Heart left ventricle (tissue), 13 donors: ENCODE measurements at regions not wholly inside any gene's neighbourhood (a gene's known extent, or its start where the extent isn't known, plus 50 kb on each side); places are given as distances from the start of the nearest gene placed in this dataset.

Source experiments
- POLR2A ChIP-seq, 2 donors: fragments of 450-650 bp; IDR thresholded peaks; one replicate each; pipeline ENCODE4 v1.6.1; 2017; ENCODE audit warnings: antibody characterized with exemption in 2 of 2, mild to moderate bottlenecking in 2 of 2, moderate library complexity in 2 of 2
- TF ChIP-seq, protein P1 (sequence below), 12 donors: fragments of 200-600 bp; sonication (generic) in 4 of 12; IDR thresholded peaks; one replicate each; pipeline versions ENCODE4 v1.5.0 to v1.8.0; 2018 to 2022; ENCODE audit warnings: antibody characterized with exemption in 12 of 12, mild to moderate bottlenecking in 5 of 12
- donor health status: ischemic (EF 13 %, LVEDD 7.1; RV severe dilation, severe dysfunction).
- donor health status: DM: no; HTN: yes; CAD: no.
- donor health status: DM: no; HTN: no; CAD: no.
- donor health status: ischemic (EF 25% LVEDD 6.9; RV normal size, moderate dysfunction).
- donor health status: ischemic (EF 25% LVEDD 5.7; RV mildly dilated, moderate dysfunction).
- donor health status: ischemic (EF 35%, LVEDD 5.7; RV mildly dilated, moderate dysfunction).
- donor health status: nonischemic (EF 11% LVEDD 7.7; RV severe dilation, severe dysfunction).
- donor health status: DM: yes; HTN: yes; CAD: no.
- donor health status: PGD.
- donor health status: ischemic (EF 29% LVEDD 5.4; RV normal size, mild dysfunction).
- donor health status: nonischemic (EF 23%, LVEDD 6.1; RV moderate dilation, normal function).

DNA sequence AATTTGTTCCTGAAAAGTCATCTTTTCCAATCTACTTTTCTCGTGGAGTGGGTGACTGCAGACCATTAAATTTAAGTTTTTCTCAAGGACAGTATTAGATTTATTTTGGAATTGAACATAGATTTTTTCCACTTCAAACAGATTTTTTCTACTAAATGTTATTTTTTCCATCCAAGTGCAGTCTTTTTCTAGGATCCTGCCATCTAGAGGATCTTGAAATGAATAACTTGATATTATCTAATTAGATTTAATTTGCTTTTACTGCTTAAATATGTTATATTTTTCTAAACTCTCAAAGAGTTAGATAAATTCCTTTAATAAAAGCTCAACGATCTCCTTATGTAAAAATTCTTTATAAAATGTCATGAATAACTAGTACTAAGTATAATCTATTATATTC lies 136.9 kb upstream of the PRR16 start:
- TF ChIP-seq POLR2A (IDR thresholded peaks at IDR 0.05): no peak
- TF ChIP-seq, protein P1, sequence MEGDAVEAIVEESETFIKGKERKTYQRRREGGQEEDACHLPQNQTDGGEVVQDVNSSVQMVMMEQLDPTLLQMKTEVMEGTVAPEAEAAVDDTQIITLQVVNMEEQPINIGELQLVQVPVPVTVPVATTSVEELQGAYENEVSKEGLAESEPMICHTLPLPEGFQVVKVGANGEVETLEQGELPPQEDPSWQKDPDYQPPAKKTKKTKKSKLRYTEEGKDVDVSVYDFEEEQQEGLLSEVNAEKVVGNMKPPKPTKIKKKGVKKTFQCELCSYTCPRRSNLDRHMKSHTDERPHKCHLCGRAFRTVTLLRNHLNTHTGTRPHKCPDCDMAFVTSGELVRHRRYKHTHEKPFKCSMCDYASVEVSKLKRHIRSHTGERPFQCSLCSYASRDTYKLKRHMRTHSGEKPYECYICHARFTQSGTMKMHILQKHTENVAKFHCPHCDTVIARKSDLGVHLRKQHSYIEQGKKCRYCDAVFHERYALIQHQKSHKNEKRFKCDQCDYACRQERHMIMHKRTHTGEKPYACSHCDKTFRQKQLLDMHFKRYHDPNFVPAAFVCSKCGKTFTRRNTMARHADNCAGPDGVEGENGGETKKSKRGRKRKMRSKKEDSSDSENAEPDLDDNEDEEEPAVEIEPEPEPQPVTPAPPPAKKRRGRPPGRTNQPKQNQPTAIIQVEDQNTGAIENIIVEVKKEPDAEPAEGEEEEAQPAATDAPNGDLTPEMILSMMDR (IDR thresholded peaks at IDR 0.05): peak in 4 of 12 donors; percentile 26 to 35 (median 28)
